ENCODE measurements at regions not wholly inside any gene's neighbourhood (a gene's known extent, or its start where the extent isn't known, plus 50 kb on each side); places are given as distances from the start of the nearest gene placed in this dataset.
"Not testable (repeated sequence)": the region's sequence is repeated elsewhere in the genome, so short reads cannot be mapped to it uniquely, and the experiment has no call there.

GRCh38 chr9:40930426-40930825, 198.1 kb downstream of the FOXD4L6 start:
- DNase-seq, result not testable (repeated sequence)

GRCh38 chr9:40929488-40929845, 199.0 kb downstream of the FOXD4L6 start:
- not testable (repeated sequence) for DNase-seq

DNA sequence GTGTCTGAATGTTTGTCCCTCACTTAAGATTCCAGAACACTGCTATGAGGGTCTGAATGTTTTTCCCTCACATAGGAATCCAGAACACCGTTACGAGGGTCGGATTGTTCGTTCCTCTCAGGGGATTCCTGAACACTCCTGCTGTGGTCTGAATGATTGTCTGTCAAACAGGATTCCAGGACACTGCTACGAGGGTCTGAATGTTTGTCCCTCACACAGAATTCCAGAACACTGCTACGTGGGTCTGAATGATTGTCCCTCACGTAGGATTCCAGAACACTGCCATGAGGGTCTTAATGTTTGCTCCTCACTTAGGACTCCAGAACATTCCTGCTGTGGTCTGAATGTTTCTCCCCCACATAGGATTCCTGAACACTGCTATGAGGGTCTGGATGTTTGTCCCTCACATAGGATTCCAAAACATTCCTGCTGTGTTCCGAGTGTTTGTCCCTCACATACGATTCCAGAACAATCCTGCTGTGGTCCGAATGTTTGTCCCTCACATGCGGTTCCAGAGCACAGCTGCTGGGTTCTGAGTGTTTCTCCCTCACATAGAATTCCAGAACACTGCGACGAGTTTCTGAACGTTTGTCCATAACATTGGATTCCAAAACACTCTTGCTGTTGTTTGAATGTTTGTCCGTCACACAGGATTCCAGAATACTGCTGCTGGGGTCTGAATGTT, 199.5 kb downstream of the FOXD4L6 start:
- DNase-seq, result no peak

DNA sequence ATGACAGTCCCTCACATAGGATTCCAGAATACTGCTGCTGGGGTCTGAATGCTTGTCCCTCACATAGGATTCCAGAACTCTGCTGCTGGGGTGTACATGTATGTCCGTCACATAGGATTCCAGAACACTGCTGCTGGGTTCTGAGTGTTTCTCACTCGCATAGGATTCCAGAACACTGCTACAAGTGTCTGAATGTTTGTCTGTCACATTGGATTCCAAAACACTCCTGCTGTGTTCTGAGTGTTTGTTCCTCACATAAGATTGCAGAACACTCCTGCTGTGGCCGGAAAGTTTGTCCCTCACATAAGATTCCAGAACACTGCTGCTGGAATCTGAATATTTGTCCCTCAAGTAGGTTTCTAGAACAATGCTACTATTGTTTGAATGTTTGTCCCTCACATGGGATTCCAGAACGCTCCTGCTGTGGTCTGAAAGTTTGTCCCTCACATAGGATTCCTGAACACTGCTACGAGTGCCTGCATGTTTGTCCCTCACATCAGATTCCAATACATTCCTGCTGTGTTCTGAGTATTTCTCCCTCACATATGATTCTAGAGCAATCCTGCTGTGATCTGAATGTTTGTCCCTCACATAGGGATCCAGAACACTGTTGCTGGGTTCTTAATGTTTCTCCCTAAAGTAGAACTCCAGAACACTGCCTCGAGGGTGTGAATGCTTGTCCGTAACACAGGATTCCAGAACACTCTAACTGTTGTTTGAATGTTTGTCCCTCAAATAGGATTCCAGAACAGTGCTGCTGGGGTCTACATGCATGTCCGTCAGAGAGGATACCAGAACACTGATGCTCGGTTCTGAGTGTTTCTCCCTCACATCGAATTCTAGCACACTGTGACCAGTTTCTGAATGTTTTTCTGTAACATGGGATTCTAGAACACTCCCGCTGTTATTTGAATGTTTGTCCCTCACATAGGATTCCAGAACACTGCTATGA, 200.4 kb downstream of the FOXD4L6 start:
- DNase-seq, result no peak

DNA sequence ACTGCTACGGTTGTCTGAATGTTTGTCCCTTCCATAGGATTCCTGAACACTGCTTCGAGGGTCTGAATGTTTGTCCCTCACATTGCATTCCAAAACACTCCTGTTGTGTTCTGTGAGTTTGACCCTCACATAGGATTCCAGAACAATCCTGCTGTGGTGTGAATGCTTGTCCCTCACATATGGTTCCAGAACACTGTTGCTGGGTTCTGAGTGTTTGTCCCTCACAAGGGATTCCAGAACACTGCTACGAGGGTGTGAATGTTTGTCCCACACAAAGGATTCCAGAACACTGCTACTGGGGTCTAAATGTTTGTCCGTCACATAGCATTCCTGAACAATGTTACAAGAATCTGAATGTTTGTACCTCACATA, 201.2 kb downstream of the FOXD4L6 start:
- DNase-seq, result no peak

DNA sequence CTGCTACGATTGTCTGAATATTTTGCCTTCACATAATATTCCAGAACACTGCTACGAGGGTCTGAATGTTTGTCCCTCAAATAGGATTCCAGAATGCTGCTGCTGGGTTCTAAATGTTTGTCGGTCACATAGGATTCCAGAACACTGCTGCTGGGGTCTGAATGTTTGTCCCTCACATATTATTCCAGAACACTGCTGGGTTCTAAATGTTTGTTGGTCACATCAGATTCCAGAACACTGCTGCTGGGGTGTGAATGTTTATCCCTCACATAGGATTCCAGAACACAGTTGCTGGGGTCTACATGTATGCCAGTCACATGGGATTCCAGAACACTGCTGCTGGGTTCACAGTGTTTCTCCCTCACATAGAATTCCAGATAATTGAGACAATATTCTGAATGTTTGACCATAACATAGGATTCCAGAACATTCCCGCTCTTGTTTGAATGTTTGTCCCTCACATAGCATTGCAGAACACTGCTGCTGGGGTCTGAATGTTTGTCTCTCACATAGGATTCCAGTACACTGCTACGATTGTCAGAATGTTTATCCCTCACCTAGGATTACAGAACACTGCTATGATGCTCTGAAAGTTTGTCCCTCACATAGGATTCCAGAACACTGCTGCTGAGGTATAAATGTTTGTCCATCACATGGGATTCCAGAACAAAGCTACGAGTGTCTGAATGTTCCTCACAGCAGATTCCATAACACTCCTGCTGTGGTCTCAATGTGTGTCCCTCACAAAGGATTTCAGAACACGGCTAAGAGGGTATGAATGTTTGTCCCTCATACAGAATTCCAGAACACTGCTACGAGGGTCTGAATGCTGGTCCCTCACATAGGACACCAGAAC, 201.8 kb downstream of the FOXD4L6 start:
- no peak for DNase-seq

DNA sequence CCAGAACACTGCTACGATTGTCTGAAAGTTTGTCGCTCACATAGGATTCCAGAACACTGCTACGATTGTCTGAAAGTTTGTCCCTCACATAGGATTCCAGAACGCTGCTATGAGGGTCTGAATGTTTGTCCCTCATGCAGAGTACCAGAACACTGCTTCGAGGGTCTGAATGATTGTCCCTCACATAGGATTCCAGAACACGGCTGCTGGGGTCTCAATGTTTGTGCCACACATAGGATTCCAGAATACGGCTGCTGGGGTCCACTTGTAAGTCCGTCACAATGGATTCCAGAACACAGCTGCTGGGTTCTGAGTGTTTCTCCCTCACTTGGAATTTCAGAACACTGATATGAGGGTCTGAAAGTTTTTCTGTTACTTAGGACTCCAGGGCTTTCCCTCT, 203.3 kb downstream of the FOXD4L6 start:
- no peak for DNase-seq

GRCh38 chr9:40916399-40916783, 212.1 kb downstream of the FOXD4L6 start:
- not testable (repeated sequence) for DNase-seq

DNA sequence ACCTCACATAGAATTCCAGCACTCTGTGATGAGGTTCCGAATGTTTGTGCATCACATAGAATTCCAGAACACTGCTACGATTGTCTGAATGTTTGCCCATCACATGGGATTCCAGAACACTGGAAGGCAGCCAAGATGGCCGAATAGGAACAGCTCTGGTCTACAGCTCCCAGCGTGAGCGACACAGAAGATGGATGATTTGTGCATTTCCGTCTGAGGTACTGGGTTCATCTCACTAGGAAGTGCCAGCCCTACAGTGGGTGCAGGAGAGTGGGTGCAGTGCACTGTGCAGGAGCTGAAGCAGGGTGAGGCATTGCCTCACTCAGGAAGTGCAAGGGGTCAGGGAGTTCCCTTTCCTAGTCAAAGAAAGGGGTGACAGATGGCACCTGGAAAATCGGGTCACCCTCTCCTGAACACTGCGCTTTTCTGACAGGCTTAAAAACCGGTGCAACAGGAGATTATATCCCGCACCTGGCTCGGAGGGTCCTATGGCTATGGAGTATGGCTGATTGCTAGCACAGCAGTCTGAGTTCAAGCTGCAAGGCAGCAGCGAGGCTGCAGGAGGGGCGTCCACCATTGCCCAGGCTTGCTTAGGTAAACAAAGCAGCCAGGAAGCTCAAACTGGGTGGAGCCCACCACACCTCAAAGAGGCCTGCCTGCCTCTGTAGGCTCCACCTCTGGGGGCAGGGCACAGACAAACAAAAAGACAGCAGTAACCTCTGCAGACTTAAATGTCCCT, 212.7 kb downstream of the FOXD4L6 start:
- DNase-seq, result not testable (repeated sequence)

DNA sequence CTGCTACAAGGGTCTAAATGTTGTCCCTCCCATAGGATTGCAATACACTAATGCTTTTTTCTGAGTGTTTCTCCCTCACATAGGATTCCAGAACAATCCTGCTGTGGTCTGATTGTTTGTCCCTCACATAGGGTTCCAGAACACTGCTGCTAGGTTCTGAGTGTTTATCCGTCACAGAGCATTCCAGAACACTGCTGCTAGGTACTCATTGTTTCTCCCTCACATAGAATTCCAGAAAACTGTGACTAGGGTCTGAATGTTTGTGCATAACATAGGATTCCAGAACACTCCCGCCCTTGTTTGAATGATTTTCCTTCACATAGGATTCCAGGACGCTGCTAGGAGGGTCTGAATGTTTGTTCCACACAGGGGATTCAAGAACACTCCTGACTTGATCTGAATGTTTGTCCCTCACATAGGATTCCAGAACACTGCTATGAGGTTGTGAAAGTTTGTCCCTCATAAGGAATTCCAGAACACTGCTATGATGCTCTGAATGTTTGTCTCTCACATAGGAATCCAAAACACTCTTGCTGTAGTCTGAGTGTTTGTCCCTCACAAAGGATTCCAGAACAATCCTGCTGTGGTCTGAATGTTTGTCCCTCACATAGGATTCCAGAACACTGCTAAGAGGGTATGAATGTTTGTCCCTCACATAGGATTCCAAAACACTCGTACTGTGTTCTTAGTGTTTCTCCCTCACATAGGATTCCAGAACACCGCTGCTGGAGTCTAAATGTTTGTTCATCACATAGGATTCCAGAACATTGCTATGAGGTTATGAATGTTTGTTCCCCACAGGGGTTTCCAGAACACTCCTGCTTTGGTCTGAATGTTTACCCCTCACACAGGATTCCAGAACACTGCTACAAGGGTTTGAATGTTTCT, 213.5 kb downstream of the FOXD4L6 start:
- DNase-seq, result no peak

DNA sequence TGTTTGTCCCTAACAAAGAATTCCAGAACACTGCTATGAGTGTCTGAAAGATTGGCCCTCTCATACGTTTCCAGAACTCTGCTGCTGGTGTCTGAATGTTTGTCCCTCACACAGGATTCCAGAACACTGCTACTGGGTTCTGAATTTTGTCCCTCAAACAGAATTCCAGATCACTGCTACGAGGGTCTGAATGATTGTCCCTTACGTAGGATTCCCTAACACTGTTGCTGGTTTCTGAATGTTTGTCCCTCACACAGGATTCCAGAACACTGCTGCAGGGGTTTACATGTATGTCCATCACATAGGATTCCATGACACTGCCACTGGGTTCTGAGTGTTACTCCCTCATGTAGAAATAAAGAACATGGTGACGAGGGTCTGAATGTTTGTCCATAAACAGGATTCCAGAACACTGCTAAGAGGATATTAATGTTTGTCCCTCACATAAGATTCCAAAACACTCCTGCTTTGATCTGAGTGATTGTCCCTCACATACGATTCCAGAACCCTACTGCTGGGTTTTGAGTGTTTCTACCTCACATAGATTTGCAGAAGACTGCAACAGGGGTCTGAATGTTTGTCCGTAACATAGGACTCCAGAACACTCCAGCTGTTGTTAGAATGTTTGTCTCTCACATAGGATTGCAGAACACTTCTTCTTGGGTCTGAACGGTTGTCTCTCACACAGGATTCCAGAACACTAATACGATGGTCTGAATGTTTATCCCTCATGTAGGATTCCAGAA, 214.4 kb downstream of the FOXD4L6 start:
- DNase-seq, result no peak

DNA sequence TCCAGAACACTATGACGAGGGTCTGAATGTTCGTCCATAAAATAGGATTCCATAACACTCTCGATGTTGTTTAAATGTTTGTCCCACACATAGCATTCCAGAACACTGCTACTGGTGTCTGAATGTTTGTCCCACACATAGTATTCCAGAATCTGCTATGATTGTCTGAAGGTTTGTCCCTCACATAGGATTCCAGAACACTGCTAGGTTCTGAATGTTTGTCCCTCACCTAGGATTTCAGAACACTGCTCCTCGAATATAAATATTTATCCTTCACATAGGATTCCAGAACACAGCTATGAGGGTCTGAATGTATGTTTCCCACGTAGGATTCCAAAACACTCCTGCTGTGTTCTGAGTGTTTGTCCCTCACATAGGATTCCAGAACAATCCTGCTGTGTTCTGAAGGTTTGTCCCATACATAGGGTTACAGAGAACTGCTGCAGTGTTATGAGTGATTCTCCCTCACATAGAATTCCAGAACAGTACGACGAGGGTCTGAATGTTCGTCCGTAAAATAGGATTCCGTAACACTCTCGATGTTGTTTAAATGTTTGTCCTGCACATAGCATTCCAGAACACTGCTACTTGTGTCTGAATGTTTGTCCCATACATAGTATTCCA, 215.3 kb downstream of the FOXD4L6 start:
- no peak for DNase-seq

DNA sequence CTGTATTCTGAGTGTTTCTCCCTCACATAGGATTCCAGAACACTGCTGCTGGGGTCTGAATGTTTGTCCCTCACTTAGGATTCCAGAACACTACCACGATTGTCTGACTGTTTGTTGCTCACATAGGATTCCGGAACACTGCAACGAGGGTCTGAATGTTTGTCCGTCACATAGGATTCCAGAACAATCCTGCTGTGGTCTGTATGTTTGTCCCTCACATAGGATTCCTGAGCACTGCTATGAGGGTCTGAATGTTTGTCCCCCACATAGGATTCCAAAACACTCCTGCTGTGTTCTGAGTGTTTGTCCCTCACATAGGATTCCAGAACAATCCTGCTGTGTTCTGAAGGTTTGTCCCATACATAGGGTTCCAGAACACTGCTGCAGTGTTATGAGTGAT, 215.8 kb downstream of the FOXD4L6 start:
- not testable (repeated sequence) for DNase-seq

- DNase-seq, result no peak
These were observed 216.8 kb downstream of the FOXD4L6 start for GRCh38 chr9:40911647-40912046.

GRCh38 chr9:40910995-40911394, 217.5 kb downstream of the FOXD4L6 start:
- not testable (repeated sequence) for DNase-seq

GRCh38 chr9:40909821-40910220, 218.7 kb downstream of the FOXD4L6 start:
- DNase-seq, result no peak

DNA sequence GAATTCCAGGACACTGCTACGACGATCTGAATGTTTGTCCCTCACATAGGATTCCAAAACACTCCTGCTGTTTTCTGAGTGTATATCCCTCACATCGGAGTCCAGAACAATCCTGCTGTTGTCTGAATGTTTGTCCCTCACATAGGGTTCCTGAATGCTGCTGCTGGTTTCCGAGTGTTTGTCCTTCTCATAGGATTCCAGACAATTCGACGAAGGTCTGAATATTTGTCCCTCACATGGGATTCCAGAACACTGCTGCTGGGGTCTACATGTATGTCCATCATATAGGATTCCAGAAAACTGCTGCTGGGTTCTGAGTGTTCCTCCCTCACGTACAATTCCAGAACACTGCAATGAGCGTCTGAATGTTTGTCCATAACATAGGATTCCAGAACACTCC, 219.4 kb downstream of the FOXD4L6 start:
- not testable (repeated sequence) for DNase-seq

DNA sequence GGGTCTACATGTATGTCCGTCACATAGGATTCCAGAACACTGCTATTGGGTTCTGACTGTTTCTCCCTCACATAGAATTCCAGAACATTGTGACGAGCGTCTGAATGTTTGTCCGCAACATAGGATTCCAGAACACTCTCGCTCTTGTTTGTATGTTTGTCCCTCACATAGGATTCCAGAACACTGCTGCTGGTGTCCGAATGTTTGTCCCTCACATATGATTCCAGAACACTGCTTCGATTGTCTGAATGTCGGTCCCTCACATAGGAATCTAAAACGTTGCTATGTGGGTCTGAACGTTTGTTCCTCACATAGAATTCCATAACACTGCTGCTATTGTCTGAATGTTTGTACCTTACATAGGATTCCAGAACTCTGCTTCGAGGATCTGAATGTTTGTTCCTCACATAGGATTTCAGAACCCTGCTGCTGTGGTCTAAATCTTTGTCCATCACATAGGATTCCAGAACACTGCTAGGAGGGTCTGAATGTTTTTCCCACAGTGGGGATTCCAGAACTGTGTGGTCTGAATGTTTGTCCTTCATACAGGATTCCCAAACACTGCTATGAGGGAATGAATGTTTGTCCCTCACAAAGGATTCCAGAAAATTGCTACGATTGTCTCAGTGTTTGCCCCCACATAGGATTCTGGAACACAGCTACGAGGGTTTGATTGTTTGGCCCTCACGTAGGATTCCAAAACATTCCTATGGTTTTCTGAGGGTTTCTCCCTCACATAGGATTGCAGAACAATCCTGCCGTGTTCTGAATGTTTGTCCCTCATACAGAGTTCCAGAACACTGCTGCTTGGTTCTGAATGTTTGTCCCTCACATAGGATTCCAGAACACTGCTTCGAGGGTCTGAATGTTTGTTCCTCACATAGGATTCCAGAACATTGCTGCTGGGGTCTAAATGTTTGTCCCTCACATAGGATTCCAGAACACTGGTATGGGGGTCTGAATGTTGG, 220.5 kb downstream of the FOXD4L6 start:
- no peak for DNase-seq
